ENCODE measurements at regions not wholly inside any gene's neighbourhood (a gene's known extent, or its start where the extent isn't known, plus 50 kb on each side); places are given as distances from the start of the nearest gene placed in this dataset.

GRCh38 chr13:97134364-97135095, 87.6 kb upstream of the MBNL2 start:
- no peak for DNase-seq (ENCODE audit: extremely low read depth, low read depth, low spot score)

GRCh38 chr13:97135883-97136282, 86.2 kb upstream of the MBNL2 start:
- DNase-seq (ENCODE audit: extremely low read depth, low read depth, low spot score), result no peak

GRCh38 chr13:97136418-97136817, 85.7 kb upstream of the MBNL2 start:
- DNase-seq (ENCODE audit: extremely low read depth, low read depth, low spot score), result no peak

GRCh38 chr13:97139691-97140090, 82.4 kb upstream of the MBNL2 start:
- no peak for DNase-seq (ENCODE audit: extremely low read depth, low read depth, low spot score)

GRCh38 chr13:97140131-97140530, 82.0 kb upstream of the MBNL2 start:
- DNase-seq (ENCODE audit: extremely low read depth, low read depth, low spot score), result no peak

GRCh38 chr13:97140611-97141010, 81.5 kb upstream of the MBNL2 start:
- DNase-seq (ENCODE audit: extremely low read depth, low read depth, low spot score), result no peak

- DNase-seq (ENCODE audit: extremely low read depth, low read depth, low spot score), result no peak
These were observed 81.0 kb upstream of the MBNL2 start for GRCh38 chr13:97141097-97141496.

- DNase-seq (ENCODE audit: extremely low read depth, low read depth, low spot score), result peak; percentile 68
These were observed 80.5 kb upstream of the MBNL2 start for GRCh38 chr13:97141564-97142005.

GRCh38 chr13:97142452-97142851, 79.7 kb upstream of the MBNL2 start:
- no peak for DNase-seq (ENCODE audit: extremely low read depth, low read depth, low spot score)

- DNase-seq (ENCODE audit: extremely low read depth, low read depth, low spot score), result no peak
These were observed 77.1 kb upstream of the MBNL2 start for GRCh38 chr13:97145057-97145456.

- DNase-seq (ENCODE audit: extremely low read depth, low read depth, low spot score), result no peak
These were observed 73.2 kb upstream of the MBNL2 start for GRCh38 chr13:97148894-97149293.

- DNase-seq (ENCODE audit: extremely low read depth, low read depth, low spot score), result no peak
These were observed 61.7 kb upstream of the MBNL2 start for GRCh38 chr13:97160421-97160820.

GRCh38 chr13:97161582-97162231, 60.4 kb upstream of the MBNL2 start:
- no peak for DNase-seq (ENCODE audit: extremely low read depth, low read depth, low spot score)

GRCh38 chr13:97165502-97166425, 56.4 kb upstream of the MBNL2 start:
- DNase-seq (ENCODE audit: extremely low read depth, low read depth, low spot score), result no peak

- DNase-seq (ENCODE audit: extremely low read depth, low read depth, low spot score), result no peak
These were observed 51.0 kb upstream of the MBNL2 start for GRCh38 chr13:97171136-97171535.

Data from glomerular endothelial cell (primary cell).